T follicular helper cell (primary cell): ENCODE measurements at regions not wholly inside any gene's neighbourhood (a gene's known extent, or its start where the extent isn't known, plus 50 kb on each side); places are given as distances from the start of the nearest gene placed in this dataset.

Experiments
- DNase-seq: peaks from one replicate; pipeline ENCODE4 v3.0.0-alpha.2; 2020; ENCODE audit warnings: low read depth

DNA sequence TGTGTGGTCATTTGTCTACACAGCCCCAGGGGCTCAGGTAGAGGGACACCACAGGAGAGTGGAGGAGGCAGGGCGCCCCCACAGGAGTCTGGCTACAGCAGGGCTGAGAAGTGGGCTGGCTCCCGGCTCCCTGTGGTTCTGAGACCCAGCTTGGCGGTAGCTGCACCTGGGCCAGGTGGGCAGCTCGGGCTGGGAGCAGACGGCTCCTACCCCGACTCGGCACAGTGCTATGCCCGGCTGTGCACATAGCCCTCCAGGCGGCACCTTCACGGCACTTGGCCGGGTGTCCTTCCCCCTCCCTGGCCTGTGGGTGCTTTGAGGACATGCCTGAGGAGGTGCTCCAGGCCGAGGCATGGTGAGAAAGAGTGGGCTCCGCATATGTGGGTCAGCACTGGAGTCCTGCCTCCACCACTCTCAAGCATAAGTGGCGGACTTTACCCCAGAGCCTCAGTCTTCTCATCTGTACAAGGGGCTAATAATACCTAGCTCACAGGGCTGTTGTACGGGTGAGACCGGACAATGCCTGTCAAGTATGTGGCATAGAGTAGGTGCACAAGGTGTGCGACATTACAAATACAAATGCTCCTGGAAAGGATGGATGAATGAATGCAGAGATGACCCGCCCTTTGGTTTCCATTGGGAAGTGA lies 50.1 kb upstream of the JPH3 start:
- no peak for DNase-seq

DNA sequence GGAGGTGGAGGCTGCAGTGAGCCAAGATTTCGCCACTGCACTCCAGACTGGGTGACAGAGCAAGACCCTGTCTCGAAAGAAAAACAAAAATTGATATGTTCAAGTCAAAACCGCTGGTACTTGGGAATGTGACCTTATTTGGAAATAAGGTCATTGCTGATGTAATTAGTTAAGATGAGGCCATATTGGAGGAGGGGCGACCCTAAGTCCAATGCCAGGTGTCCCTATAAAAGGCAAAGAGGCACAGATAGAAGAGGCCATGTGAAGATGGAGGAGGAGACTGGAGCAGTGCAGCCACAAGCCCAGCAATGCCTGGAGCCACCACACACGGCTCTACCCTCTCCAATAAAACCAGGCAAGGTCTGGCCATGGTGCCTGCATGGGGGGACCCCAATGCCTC lies 50.8 kb upstream of the JPH3 start:
- DNase-seq: no peak

DNA sequence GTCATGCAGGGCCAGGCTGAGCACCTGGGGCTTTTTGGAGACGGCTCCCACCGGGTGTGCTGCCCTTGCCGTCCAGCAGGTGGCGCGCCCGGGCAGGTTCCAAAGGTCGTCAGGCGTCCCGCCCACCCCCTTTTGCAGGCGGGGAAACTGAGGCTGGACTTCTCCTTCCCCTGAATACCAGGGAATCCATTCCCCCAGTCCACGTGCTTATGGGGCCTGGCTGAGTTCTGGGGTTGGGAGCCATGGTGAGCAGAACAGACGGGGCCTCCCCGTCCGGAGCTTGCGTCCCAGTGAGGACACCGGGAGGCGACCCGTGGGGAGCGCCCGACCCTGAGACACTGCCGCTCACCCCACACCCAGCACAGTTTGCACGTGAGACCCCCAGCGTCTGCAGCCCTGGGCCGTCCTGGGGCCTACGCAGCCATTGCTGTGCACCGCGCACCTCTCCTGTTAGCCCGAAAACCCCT lies 51.8 kb upstream of the JPH3 start:
- peak; percentile 31 for DNase-seq

GRCh38 chr16:87549627-87550494 lies 52.4 kb upstream of the JPH3 start:
- DNase-seq: no peak

GRCh38 chr16:87548046-87548445 lies 54.3 kb upstream of the JPH3 start:
- no peak for DNase-seq

DNA sequence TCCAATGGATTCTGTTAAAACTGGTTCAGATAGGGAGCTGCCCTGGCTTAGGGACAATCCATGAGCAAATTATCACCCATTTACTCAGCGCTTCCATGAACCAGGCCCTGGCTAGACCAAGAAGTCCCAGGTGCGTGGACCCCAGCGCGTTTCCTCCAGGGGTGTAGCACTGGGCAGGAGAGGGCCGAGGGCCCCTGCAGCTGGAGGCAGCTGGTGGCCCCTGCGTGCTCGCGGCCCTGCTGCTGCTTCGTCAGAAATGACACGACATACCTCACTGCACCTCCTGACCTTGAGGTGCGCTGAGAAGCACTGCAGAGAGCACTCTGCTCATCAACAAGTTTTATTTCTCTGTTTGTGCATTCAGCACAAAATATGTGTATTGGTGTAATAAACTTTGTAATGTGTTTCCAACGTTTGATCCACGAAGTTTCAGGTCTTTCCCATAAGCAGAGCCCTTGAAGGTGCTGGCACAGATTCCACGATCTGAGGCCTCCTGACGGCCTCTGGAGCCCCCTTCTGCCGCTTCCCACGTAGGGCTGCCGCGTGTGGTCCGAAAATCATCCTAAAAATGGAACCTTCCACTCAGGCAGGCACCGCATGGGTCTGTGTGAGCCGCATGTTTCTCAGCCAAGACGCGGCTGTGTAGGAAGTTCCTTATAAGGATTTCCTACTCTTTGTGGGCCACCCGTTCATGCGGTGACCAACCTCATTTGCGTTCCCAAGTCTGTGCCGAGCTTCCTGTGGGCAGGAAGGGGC lies 50.8 kb upstream of the ZCCHC14 start:
- no peak for DNase-seq

DNA sequence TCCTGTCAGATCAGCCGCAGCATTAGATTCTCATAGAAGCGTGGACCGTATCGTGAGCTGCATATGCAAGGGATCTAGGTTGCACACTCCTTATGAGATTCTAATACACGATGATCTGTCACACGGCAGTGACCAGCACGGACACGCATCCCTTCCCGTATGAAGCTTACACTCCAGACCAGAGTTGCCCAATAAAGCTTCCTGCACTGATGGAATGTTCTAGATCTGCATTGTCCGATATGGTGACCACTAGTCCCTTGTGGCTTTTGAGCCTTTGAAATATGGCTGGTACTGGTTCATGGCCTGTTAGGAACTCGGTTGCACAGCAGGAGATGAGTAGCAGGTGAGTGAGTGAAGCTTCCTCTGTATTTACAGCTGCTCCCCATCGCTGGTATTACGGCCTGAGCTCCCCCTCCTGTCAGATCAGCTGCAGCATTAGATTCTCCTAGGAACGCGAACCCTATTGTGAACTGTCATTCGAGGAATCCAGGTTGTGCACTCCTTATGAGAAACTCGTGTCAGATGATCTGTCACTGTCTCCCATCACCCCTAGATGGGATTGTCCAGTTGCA lies 49.8 kb upstream of the ZCCHC14 start:
- DNase-seq: no peak
